ENCODE measurements at regions not wholly inside any gene's neighbourhood (a gene's known extent, or its start where the extent isn't known, plus 50 kb on each side); places are given as distances from the start of the nearest gene placed in this dataset.

DNA sequence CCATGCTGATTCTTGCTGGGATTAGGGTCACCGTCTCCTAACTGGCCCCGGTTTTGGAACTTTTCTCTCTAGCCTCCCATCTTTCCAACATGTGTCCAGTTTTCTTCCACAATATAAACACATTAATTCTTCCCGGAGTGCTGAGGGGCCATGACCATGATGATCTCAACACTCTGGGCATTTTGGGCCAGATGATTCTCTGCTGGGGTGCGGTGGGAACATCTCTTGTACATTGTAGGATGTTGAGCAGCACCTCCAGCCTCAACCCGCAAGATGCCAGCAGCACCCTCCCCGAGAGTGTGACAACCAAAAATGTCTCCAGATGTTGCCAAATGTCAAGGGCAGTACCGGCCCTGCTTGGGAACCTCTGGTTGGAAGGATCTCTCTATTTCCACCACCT lies 164.8 kb downstream of the TFAP2C start:
- TF ChIP-seq TAF1 (IDR thresholded peaks at IDR 0.05; ENCODE audit: borderline replicate concordance, low read depth, low read length) (no peak), POLR2A (IDR thresholded peaks at IDR 0.05; ENCODE audit: low read depth, low read length) (no peak), POLR2AphosphoS5 (IDR thresholded peaks at IDR 0.05; ENCODE audit: low read depth, low read length) (no peak)
- DNase-seq (ENCODE audit: insufficient read length) = no peak
- no peak for FAIRE-seq

DNA sequence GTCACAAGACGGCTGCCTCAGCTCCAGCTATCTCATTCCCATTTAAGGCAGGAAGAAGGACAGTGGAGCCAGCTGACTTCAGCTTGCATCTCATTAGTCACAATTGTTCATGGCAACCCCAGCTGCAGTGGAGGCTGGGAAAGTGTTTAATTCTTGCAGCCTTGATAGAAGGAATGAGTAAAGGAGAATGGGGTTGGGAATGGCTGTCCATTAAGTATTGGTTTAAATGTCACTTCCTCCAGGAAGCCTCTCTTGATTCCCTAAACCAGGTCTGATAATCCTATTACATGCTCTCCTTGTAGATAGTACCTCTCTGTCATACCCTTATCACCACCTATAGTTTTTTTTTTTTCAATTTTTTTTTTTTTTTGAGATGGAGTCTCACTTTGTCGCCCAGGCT lies 166.4 kb downstream of the TFAP2C start:
- FAIRE-seq (no peak), DNase-seq (ENCODE audit: insufficient read length) (no peak)
- no peak for TF ChIP-seq POLR2A (IDR thresholded peaks at IDR 0.05; ENCODE audit: low read depth, low read length)
- TF ChIP-seq TAF1 (IDR thresholded peaks at IDR 0.05; ENCODE audit: borderline replicate concordance, low read depth, low read length) = no peak
- no peak for TF ChIP-seq POLR2AphosphoS5 (IDR thresholded peaks at IDR 0.05; ENCODE audit: low read depth, low read length)

DNA sequence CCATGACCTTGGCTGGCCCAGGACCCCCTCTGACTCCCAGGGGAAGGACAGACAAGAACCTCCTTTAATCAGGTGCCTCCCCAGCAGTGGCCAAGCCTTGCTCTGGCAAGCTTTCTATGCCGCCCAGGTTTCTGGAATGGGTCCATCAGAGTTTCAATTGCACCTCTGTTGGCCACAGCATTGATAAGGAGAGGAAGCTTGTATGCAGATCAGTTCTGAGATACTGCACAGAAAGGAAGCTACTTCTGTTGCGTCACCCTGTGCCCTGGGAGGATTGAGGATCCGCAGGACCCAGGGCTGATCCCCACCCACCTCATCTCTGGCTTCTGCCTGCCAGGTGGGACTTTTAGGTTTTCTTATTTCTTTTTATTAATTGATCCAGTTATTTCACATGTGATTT lies 167.2 kb downstream of the TFAP2C start:
- DNase-seq (ENCODE audit: insufficient read length) = no peak
- no peak for FAIRE-seq
- TF ChIP-seq TAF1 (IDR thresholded peaks at IDR 0.05; ENCODE audit: borderline replicate concordance, low read depth, low read length) (no peak), POLR2AphosphoS5 (IDR thresholded peaks at IDR 0.05; ENCODE audit: low read depth, low read length) (no peak), POLR2A (IDR thresholded peaks at IDR 0.05; ENCODE audit: low read depth, low read length) (no peak)

DNA sequence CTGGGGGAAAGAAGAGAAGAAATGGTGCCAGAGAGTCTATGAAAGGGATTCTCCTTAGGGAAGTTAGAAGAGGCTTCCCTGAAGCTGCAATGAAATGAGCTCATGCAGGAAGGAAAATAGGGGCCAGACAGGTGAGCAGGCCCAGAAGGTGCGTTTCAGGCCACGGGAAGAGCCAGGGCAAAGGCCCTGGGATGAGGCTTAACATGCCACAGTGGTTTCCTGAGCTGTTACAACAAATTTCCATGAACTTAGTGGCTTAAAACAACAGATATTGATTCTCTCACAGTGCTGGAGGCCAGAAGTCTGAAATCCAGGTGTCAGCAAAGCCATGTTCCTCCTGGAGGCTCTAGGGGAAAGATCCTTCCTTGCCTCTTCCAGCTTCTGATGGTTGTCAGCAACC lies 167.9 kb downstream of the TFAP2C start:
- TF ChIP-seq POLR2AphosphoS5 (IDR thresholded peaks at IDR 0.05; ENCODE audit: low read depth, low read length) (no peak), POLR2A (IDR thresholded peaks at IDR 0.05; ENCODE audit: low read depth, low read length) (no peak), TAF1 (IDR thresholded peaks at IDR 0.05; ENCODE audit: borderline replicate concordance, low read depth, low read length) (no peak)
- no peak for FAIRE-seq
- no peak for DNase-seq (ENCODE audit: insufficient read length)

DNA sequence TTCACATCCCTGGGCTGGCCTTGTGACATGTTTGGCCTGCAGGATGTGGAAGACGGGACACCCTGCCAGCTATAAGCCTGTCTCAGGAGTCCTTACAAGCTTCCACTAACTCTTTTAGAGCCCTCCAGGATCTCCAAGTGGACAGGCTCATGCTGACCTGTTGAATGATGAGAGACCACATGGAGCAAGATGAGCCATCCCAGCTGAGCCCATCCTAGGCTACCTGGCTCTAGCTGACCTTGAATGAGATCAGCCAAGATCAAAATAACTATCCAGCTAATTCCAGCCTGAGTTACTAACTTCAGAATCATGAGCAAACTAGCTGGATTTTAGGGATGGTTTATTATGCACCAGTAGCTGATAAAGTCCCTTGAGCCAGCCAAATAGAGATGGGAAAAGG lies 169.5 kb downstream of the TFAP2C start:
- DNase-seq (ENCODE audit: insufficient read length) (no peak), FAIRE-seq (no peak)
- no peak for TF ChIP-seq TAF1 (IDR thresholded peaks at IDR 0.05; ENCODE audit: borderline replicate concordance, low read depth, low read length)
- no peak for TF ChIP-seq POLR2A (IDR thresholded peaks at IDR 0.05; ENCODE audit: low read depth, low read length)
- TF ChIP-seq POLR2AphosphoS5 (IDR thresholded peaks at IDR 0.05; ENCODE audit: low read depth, low read length) = no peak

DNA sequence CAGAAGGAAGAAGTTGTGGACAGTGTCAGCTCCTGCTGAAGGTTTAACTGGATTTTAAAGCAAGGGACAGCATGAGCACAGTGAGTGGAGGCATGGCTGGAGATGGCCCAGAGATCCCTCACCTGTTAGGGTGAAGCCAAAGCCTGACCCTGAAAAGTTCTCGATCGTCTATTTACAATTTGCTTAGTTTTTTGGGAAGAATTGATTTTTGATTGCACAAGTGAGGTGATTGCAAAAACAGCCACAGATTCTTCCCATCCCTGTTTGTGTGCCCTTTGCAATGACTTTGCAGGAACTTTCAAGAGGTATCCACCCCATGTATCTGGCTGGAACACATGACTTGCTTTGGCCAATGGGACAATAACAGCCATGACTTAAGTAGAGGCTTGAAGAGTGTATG lies 170.1 kb downstream of the TFAP2C start:
- FAIRE-seq (no peak), DNase-seq (ENCODE audit: insufficient read length) (no peak)
- TF ChIP-seq TAF1 (IDR thresholded peaks at IDR 0.05; ENCODE audit: borderline replicate concordance, low read depth, low read length) = no peak
- TF ChIP-seq POLR2A (IDR thresholded peaks at IDR 0.05; ENCODE audit: low read depth, low read length) = no peak

DNA sequence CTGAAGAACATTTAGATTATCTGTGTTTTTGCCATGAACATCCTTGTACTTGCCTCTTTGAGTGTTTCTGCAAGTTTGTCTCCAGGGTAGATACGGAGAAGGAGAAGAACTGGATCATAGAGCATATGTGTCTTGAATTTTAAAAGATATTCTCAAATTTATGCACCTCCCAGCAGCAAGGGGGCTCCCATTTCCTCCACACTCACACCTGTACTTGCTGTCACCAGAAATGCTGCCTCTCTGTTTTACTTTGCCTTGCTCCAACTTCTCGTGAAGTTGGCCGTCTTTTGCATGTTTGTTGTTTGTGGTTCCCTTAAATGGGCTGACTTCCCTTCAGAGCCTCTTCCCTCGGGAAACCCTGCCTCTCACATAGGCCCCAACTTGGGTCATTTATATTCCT lies 171.0 kb downstream of the TFAP2C start:
- TF ChIP-seq TAF1 (IDR thresholded peaks at IDR 0.05; ENCODE audit: borderline replicate concordance, low read depth, low read length) = no peak
- TF ChIP-seq POLR2AphosphoS5 (IDR thresholded peaks at IDR 0.05; ENCODE audit: low read depth, low read length) = no peak
- no peak for TF ChIP-seq POLR2A (IDR thresholded peaks at IDR 0.05; ENCODE audit: low read depth, low read length)
- FAIRE-seq = no peak
- no peak for DNase-seq (ENCODE audit: insufficient read length)

DNA sequence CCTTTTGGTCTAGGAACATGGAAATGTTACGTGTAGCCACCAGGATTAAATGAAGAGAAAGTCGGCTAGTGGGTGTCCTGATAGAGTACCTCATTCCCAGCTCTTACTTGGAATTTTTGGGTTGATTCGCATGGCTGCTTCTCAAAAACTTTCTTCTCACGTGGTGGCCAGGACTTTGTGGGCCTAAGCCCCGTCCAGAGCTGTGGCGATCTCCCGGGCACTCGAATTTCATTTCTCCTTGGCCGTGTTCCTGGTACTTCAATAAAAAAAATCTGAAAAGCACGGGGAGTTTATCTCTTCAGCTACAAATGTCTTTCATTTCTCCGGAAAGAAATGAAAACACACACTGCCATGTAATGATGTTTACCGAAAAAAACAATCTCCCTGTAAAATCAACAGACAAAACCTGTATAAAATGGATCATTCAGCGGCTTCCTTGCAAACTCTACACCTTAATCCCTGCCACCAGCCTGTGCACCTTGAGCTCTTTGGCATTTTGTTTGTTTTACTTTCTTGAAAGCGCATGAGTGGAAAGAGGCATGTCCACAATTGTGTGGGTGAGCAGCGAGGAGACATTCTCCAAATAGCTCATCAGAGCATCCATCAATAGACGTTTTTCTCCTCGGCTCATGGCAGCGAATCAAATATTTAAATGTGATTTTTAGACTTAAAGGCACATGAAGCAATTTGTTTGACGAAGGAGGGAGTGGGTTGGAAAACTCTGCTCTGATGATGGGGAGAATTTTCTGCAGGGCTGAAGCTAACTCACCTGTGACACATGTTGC lies 173.1 kb downstream of the TFAP2C start:
- TF ChIP-seq POLR2A (IDR thresholded peaks at IDR 0.05; ENCODE audit: low read depth, low read length) (no peak), TAF1 (IDR thresholded peaks at IDR 0.05; ENCODE audit: borderline replicate concordance, low read depth, low read length) (no peak), POLR2AphosphoS5 (IDR thresholded peaks at IDR 0.05; ENCODE audit: low read depth, low read length) (no peak)
- FAIRE-seq (no peak), DNase-seq (ENCODE audit: insufficient read length) (no peak)

DNA sequence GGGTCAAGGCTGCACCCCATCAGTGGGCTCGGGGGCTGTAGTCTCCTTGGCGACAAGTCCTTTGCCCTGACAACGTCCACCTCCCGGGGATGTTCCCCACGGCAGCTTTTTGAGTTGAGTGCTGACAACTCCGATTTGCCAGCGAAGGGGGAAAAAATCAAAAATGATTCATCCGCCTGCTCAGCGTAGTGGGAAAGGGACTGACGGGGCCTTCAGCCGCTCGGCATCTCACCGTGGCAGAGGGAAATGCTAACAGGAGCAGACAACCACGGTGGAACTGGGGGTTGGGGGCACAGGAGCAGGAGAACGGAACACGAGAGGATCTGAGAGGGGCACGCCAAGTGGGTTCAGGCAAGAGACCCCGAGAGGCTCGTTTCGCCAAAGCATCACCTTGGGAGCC lies 173.7 kb downstream of the TFAP2C start:
- DNase-seq (ENCODE audit: insufficient read length) (no peak), FAIRE-seq (no peak)
- TF ChIP-seq POLR2A (IDR thresholded peaks at IDR 0.05; ENCODE audit: low read depth, low read length) (no peak), POLR2AphosphoS5 (IDR thresholded peaks at IDR 0.05; ENCODE audit: low read depth, low read length) (no peak), TAF1 (IDR thresholded peaks at IDR 0.05; ENCODE audit: borderline replicate concordance, low read depth, low read length) (no peak)

DNA sequence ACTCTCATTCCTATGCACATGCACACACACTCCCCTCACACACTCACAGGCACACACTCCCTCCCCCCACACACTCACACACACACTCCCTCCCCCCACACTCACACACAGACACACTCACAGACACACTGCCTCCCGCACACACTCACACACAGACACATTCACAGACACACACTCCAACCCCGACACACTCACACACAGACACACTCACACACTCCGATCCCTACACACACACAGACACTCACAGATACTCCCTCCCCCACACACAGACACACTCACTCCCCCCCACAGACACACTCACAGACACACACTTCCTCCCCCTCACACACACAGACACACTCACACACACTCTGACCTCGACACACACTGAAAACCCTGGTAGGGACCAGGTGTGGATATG lies 176.2 kb downstream of the TFAP2C start:
- no peak for DNase-seq (ENCODE audit: insufficient read length)
- FAIRE-seq = no peak
- TF ChIP-seq TAF1 (IDR thresholded peaks at IDR 0.05; ENCODE audit: borderline replicate concordance, low read depth, low read length) = no peak
- TF ChIP-seq POLR2AphosphoS5 (IDR thresholded peaks at IDR 0.05; ENCODE audit: low read depth, low read length) = no peak
- TF ChIP-seq POLR2A (IDR thresholded peaks at IDR 0.05; ENCODE audit: low read depth, low read length) = no peak

DNA sequence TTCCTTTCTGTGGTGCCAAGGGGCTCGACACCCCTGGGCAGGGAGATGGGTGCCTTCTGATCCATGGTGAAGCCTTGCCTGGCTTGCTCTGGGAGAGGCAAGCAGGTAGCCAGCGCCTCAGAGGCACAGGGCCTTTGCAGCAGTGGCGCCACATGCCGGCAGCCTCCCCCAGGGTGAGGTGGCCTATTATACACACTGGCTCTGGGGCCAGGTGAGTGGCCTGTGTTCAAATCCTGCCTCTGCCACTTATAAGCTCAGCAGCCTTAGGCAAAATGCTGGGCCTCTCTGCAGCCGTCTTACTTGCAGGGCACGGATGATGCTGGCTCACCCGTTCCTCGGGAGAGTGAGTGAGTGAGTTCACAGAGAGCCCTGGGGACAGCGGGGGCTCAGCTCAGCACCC lies 176.9 kb downstream of the TFAP2C start:
- DNase-seq (ENCODE audit: insufficient read length) = no peak
- FAIRE-seq = no peak
- no peak for TF ChIP-seq POLR2AphosphoS5 (IDR thresholded peaks at IDR 0.05; ENCODE audit: low read depth, low read length)
- TF ChIP-seq TAF1 (IDR thresholded peaks at IDR 0.05; ENCODE audit: borderline replicate concordance, low read depth, low read length) = no peak
- no peak for TF ChIP-seq POLR2A (IDR thresholded peaks at IDR 0.05; ENCODE audit: low read depth, low read length)

DNA sequence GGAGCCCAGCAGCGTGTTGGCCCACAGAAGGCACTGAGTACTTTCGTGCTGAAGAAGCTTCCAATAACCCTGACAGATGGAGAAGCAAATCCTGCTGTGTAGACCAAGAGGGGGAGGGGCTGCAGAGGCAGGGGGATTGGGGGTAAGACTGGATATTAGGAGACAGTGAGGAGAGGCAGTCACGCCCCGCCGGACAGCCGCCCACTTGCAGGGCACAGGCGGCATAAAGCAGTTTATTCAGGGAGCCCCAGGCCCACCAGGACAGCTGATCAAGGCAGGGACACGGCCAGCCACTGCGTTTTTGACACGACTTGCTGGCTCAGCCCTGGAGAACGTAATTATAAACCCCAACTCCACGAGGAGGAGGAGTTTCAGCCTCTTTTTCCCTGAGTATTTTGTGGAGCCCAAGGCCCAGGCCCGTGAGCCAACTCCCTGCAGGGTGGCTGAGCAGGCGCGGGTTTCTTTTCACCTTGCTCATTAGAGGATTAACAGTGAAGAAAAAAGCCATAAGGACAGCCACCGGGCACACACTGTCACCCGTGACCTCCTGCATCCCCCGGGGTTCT lies 177.9 kb downstream of the TFAP2C start:
- TF ChIP-seq TAF1 (IDR thresholded peaks at IDR 0.05; ENCODE audit: borderline replicate concordance, low read depth, low read length) = no peak
- no peak for TF ChIP-seq POLR2A (IDR thresholded peaks at IDR 0.05; ENCODE audit: low read depth, low read length)
- TF ChIP-seq POLR2AphosphoS5 (IDR thresholded peaks at IDR 0.05; ENCODE audit: low read depth, low read length) = no peak
- FAIRE-seq = no peak
- DNase-seq (ENCODE audit: insufficient read length) = no peak
